Fibroblast of villous mesenchyme (primary cell): ENCODE measurements at regions not wholly inside any gene's neighbourhood (a gene's known extent, or its start where the extent isn't known, plus 50 kb on each side); places are given as distances from the start of the nearest gene placed in this dataset.

Experiments used
- DNase-seq: peaks from one replicate; pipeline ENCODE4 v3.0.0-alpha.2; 2010; ENCODE audit warnings: low read depth
- H3K4me3 ChIP-seq: 2 replicates; pipeline ENCODE4 v1.5.1; 2011; ENCODE audit warnings: low read depth, mild to moderate bottlenecking, low read length
- CTCF ChIP-seq: IDR thresholded peaks from 2 replicates; pipeline ENCODE4 v1.5.1; 2012; ENCODE audit warnings: low read depth, mild to moderate bottlenecking, low read length; ENCODE audit not compliant: insufficient read depth

- no peak for TF ChIP-seq CTCF
- no peak for DNase-seq
- no peak overlapping the region for H3K4me3 ChIP-seq
Measured at GRCh38 chr9:117490199-117490598, 75.3 kb upstream of the ASTN2 start.

GRCh38 chr9:117488659-117489058 is 73.8 kb upstream of the ASTN2 start:
- no peak for TF ChIP-seq CTCF
- DNase-seq: no peak
- H3K4me3 ChIP-seq: no peak overlapping the region

GRCh38 chr9:117487555-117488175 is 72.8 kb upstream of the ASTN2 start:
- DNase-seq: peak; percentile 25
- no peak overlapping the region for H3K4me3 ChIP-seq
- TF ChIP-seq CTCF: peak; percentile 74

GRCh38 chr9:117486426-117486825 is 71.6 kb upstream of the ASTN2 start:
- DNase-seq: no peak
- no peak for TF ChIP-seq CTCF
- no peak overlapping the region for H3K4me3 ChIP-seq

- TF ChIP-seq CTCF: no peak
- H3K4me3 ChIP-seq: no peak overlapping the region
- DNase-seq: no peak
Measured at GRCh38 chr9:117485176-117485575, 70.3 kb upstream of the ASTN2 start.

GRCh38 chr9:117480729-117481128 is 65.9 kb upstream of the ASTN2 start:
- TF ChIP-seq CTCF: no peak
- H3K4me3 ChIP-seq: no peak overlapping the region
- no peak for DNase-seq

GRCh38 chr9:117480253-117480652 is 65.4 kb upstream of the ASTN2 start:
- no peak for TF ChIP-seq CTCF
- DNase-seq: no peak
- H3K4me3 ChIP-seq: no peak overlapping the region
